Stomach (tissue), 4 donors: ENCODE measurements at regions not wholly inside any gene's neighbourhood (a gene's known extent, or its start where the extent isn't known, plus 50 kb on each side); places are given as distances from the start of the nearest gene placed in this dataset.

Experiments used
- CTCF ChIP-seq, 7 experiments: fragments of 450-650 bp in 4 of 7; fragments of 200-600 bp in 3 of 7; sonication (generic) in 3 of 7; IDR thresholded peaks; one replicate each; pipeline ENCODE4 v1.5.1; 2016 to 2019; ENCODE audit warnings: antibody characterized with exemption in 7 of 7, control low read depth in 2 of 7, mild to moderate bottlenecking in 1 of 7
- EP300 ChIP-seq: sonication (generic); formaldehyde crosslinking; IDR thresholded peaks from one replicate; pipeline ENCODE4 v1.6.1; 2017; ENCODE audit warnings: antibody characterized with exemption
- POLR2A ChIP-seq, 4 donors: fragments of 450-650 bp; IDR thresholded peaks; one replicate each; pipeline ENCODE4 v1.6.1; 2016; ENCODE audit warnings: antibody characterized with exemption in 4 of 4, control low read depth in 2 of 4, mild to moderate bottlenecking in 1 of 4, moderate library complexity in 1 of 4

- TF ChIP-seq EP300 = no peak
- no peak for TF ChIP-seq POLR2A (IDR thresholded peaks at IDR 0.05)
- no peak for TF ChIP-seq CTCF (IDR thresholded peaks at IDR 0.05)
Observed at GRCh38 chr2:161031511-161031910, 128.7 kb upstream of the TANK start.
